ENCODE measurements at regions not wholly inside any gene's neighbourhood (a gene's known extent, or its start where the extent isn't known, plus 50 kb on each side); places are given as distances from the start of the nearest gene placed in this dataset.

DNA sequence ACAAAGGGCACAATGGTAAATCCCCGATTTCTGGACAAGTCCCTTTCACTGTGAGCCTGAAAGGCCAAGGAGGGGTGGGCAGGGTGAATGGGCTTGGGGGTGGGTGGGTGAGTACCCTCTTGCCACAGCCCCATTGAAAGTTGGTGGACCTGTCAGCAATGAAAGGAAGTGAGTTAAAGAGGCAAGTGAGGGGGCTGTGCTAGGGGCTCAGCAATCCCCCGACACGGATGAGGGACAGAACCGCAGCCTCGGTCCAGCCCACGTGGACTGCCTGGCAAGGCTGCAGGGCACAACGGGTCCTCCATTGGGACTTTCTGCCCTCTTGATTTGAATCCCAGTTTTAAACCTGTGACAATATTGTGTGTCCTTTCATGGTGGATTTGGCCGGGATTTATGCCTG is 255.3 kb downstream of the FOXD2 start:
- H3K4me3 ChIP-seq (ENCODE audit: low read length in 2 of 2): no peak overlapping the region
- no peaks in the 10 kb centered on the region for H3K4me1 ChIP-seq (ENCODE audit: control insufficient read depth, insufficient read depth, low read length)
- H3K27me3 ChIP-seq (ENCODE audit: control insufficient read depth in 1 of 2, insufficient read depth in 2 of 2, low read length in 2 of 2): peaks cover 14 to 19% of the 10 kb centered on the region in 2 donors
- H3K9ac ChIP-seq (ENCODE audit: low read length in 2 of 2): no peak overlapping the region
- H3K9me3 ChIP-seq (ENCODE audit: control insufficient read depth in 2 of 2, low read length in 2 of 2): no peaks in the 10 kb centered on the region
- no peaks in the 10 kb centered on the region for H3K36me3 ChIP-seq (ENCODE audit: control insufficient read depth in 2 of 2, insufficient read depth in 2 of 2, low read length in 2 of 2)
- H3K27ac ChIP-seq (ENCODE audit: low read length): no peak overlapping the region

DNA sequence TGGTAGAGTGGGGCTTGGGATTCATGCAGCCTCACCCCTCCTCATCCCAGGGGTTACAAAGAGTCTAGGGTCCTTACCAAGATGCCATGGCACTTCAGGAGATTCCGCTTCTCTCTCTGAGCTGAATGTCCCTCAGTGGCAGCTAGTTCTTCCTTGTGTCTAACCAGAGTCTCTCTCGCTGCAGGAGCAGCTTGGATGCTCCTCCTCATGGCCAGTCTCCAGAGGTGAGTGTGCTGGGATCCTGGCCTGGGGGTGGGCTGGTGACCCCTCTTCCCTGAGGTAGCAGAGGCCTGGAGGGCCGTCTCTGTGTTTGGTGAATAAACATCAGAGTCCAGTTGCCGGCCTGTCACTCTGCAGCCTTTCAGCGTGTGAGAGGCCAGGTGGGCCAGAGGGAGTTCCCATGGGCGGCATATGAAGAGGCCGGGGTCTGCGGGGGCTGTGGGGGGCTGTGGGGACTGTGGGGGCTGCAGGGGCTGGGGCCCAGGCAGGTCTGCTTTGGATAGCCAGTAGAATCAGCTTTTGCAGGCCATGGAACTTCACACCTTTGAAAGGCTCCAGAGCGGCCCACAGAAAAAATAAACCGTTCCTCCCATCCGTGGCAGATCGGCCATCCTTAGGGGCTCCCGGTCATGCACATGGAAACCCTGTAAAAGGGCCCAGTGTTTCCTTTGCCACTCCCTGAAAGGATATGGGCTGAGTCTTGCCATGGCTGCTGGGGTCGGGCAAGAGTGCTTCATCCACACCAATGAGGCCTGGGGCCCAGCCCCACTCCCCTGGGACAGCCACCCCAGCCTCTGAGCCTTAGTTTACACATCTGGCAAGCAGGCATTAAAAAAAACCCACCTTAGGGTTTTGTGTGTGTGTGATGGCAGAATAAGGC is 256.4 kb downstream of the FOXD2 start:
- Histone ChIP-seq H3K9me3 (ENCODE audit: control insufficient read depth in 2 of 2, low read length in 2 of 2) (no peaks in the 10 kb centered on the region), H3K36me3 (ENCODE audit: control insufficient read depth in 2 of 2, insufficient read depth in 2 of 2, low read length in 2 of 2) (no peaks in the 10 kb centered on the region), H3K9ac (ENCODE audit: low read length in 2 of 2) (no peak overlapping the region), H3K4me3 (ENCODE audit: low read length in 2 of 2) (no peak overlapping the region), H3K27me3 (ENCODE audit: control insufficient read depth in 1 of 2, insufficient read depth in 2 of 2, low read length in 2 of 2) (peaks cover 8 to 9% of the 10 kb centered on the region in 2 donors), H3K4me1 (ENCODE audit: control insufficient read depth, insufficient read depth, low read length) (no peaks in the 10 kb centered on the region), H3K27ac (ENCODE audit: low read length) (no peak overlapping the region)

DNA sequence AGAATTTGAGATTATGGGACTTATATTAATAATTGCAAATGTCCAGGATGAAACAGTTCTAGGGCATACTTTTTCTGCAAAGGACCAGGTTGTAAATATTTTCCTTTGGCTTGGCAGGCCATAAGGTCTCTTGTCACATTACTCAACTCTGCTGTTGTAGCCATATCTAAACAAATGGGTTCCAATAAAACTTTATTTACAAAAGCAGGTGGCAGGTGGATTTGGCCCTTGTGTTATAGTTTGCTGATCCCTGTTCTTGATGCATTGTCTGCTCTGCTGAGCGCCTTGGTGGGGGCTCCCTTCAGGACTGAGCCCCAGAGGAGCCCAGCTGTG is 258.5 kb downstream of the FOXD2 start:
- H3K9me3 ChIP-seq (ENCODE audit: control insufficient read depth in 2 of 2, low read length in 2 of 2): no peaks in the 10 kb centered on the region
- H3K4me3 ChIP-seq (ENCODE audit: low read length in 2 of 2): no peak overlapping the region
- H3K4me1 ChIP-seq (ENCODE audit: control insufficient read depth, insufficient read depth, low read length): no peaks in the 10 kb centered on the region
- H3K27ac ChIP-seq (ENCODE audit: low read length): no peak overlapping the region
- peaks cover 0 to 4% of the 10 kb centered on the region in 2 donors for H3K27me3 ChIP-seq (ENCODE audit: control insufficient read depth in 1 of 2, insufficient read depth in 2 of 2, low read length in 2 of 2)
- H3K9ac ChIP-seq (ENCODE audit: low read length in 2 of 2): no peak overlapping the region
- no peaks in the 10 kb centered on the region for H3K36me3 ChIP-seq (ENCODE audit: control insufficient read depth in 2 of 2, insufficient read depth in 2 of 2, low read length in 2 of 2)

DNA sequence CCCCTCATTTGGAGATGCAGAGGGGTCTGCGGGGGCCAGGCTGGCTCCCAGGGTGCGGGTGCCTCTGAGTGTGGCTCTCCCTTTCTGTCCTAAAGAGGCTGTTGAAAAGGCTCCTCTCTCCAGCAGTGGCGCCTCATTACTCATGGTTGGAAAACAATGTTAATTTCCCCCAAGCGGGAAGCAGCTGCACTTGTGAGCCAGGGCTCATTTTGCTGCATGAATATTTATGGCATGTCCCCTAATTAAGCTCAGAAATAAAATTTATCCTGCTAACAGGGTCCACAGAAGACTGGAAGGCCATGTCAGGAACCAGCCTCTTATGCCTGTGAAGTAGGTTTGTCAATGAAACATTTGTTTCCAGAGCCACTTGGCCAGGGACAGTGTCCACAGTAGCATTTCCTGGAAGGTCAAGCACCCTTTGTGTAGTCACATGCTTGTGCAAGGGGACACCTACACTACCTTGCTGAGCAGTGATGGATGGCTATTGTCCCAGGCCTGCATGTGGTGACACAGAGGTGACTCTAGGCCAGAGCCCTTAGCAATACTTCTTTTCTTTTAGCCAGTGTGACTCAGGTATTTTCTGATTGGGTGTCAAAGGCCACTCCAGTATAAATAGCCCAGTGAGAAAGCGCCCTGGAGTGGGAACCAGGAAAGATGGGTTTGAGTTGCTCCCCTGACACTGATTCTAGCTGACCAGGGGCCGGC is 259.0 kb downstream of the FOXD2 start:
- H3K9me3 ChIP-seq (ENCODE audit: control insufficient read depth in 2 of 2, low read length in 2 of 2): no peaks in the 10 kb centered on the region
- H3K27me3 ChIP-seq (ENCODE audit: control insufficient read depth in 1 of 2, insufficient read depth in 2 of 2, low read length in 2 of 2): peaks cover 0 to 4% of the 10 kb centered on the region in 2 donors
- H3K27ac ChIP-seq (ENCODE audit: low read length): no peak overlapping the region
- H3K9ac ChIP-seq (ENCODE audit: low read length in 2 of 2): no peak overlapping the region
- no peak overlapping the region for H3K4me3 ChIP-seq (ENCODE audit: low read length in 2 of 2)
- no peaks in the 10 kb centered on the region for H3K4me1 ChIP-seq (ENCODE audit: control insufficient read depth, insufficient read depth, low read length)
- no peaks in the 10 kb centered on the region for H3K36me3 ChIP-seq (ENCODE audit: control insufficient read depth in 2 of 2, insufficient read depth in 2 of 2, low read length in 2 of 2)

DNA sequence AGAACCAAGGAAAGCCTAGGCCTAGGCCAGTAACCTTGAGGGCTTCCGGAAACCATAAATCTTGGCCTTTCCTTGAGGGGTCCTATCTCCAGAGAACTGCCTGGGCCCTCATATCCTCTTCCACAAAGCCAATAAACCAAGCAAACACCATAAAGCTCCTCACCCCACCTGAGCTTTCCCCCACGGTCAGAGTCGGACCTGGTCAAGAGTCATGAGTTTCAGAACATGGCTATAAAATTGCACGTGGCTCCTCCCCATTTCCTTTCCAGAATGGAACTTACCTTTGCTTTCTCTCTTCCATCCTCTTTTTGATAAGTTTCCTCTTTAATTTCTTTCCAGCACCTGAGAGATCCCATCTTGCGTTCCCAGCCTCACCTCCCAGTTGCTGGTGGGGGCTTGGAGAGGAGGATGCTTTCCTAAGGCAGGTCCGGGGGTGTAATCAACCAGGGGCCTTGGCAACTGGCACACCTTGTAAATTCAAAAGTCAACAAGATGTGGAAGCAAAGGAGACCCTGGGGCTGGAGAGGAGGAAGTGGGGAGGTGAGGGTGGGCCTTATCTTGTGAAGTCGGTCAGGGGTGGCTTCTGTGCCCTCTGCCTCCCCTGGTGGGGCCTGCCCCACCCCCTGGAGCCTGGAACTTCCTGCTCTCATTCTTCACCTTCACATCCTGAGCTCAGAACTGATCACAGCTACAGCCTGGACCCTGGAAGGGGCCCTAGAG is 259.9 kb downstream of the FOXD2 start:
- Histone ChIP-seq H3K27ac (ENCODE audit: low read length) (no peak overlapping the region), H3K9ac (ENCODE audit: low read length in 2 of 2) (no peak overlapping the region)

DNA sequence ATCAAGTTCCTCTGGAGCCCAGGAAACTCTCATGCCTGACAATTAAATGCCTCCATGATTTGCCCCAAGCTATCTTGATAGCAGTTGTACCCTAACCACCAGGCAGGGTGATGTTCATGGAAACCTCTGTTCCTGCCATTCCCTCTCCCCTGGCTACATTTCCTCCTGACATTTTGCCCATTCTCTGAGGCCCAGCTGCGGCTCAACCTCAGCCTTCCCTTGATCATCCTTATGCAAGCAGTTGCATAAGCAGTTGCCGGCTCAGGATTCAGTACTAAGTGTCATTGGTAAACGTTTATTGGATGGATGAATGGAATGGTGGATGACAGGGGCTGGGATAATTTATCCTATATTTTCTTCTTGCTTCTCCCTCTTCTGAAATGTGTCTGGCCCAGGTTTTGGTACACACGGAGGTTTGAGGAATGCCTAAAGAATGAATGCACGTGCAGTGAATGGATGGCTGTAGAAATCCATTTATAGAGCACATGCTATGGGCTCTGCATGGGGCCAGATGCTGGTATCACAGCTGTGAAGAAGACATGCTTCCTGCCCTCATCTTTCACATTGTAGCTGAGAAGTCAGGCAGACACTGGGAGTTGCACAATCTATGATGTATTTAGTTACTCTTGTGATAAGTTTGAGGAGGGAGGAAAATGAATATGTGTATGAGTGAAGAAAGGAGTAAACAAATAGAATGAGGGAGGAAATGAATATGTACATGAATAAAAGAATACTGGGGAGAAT is 261.8 kb downstream of the FOXD2 start:
- no peaks in the 10 kb centered on the region for H3K9me3 ChIP-seq (ENCODE audit: control insufficient read depth in 2 of 2, low read length in 2 of 2)
- H3K27ac ChIP-seq (ENCODE audit: low read length): no peak overlapping the region
- H3K4me1 ChIP-seq (ENCODE audit: control insufficient read depth, insufficient read depth, low read length): peaks cover 4% of the 10 kb centered on the region
- H3K36me3 ChIP-seq (ENCODE audit: control insufficient read depth in 2 of 2, insufficient read depth in 2 of 2, low read length in 2 of 2): no peaks in the 10 kb centered on the region
- no peak overlapping the region for H3K9ac ChIP-seq (ENCODE audit: low read length in 2 of 2)
- H3K27me3 ChIP-seq (ENCODE audit: control insufficient read depth in 1 of 2, insufficient read depth in 2 of 2, low read length in 2 of 2): peaks cover 0 to 4% of the 10 kb centered on the region in 2 donors
- H3K4me3 ChIP-seq (ENCODE audit: low read length in 2 of 2): no peak overlapping the region

More for the DNA sequence above, 259.9 kb downstream of the FOXD2 start:
- Histone ChIP-seq H3K4me3 (ENCODE audit: low read length in 2 of 2) (no peak overlapping the region), H3K4me1 (ENCODE audit: control insufficient read depth, insufficient read depth, low read length) (no peaks in the 10 kb centered on the region), H3K9me3 (ENCODE audit: control insufficient read depth in 2 of 2, low read length in 2 of 2) (no peaks in the 10 kb centered on the region), H3K27me3 (ENCODE audit: control insufficient read depth in 1 of 2, insufficient read depth in 2 of 2, low read length in 2 of 2) (peaks cover 0 to 4% of the 10 kb centered on the region in 2 donors), H3K36me3 (ENCODE audit: control insufficient read depth in 2 of 2, insufficient read depth in 2 of 2, low read length in 2 of 2) (no peaks in the 10 kb centered on the region)

DNA sequence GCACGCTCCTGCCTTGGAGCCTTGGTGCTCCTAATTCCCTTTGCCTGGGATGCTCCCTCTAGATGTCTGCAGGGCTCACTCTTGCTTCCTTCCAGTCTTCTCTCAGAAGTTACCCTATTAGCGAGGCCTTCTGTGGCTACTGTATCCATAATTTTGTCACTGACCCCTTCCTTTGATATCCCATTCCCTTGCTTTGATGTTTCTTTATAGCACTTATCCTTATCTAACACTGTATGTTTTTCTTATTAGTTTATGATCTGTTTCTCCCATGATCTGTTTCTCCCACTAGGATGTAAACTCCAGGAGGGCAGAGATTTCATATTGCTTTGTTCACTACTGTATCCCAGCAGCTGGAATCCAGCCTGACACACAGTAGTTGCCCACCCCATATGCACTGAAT is 263.4 kb downstream of the FOXD2 start:
- H3K4me1 ChIP-seq (ENCODE audit: control insufficient read depth, insufficient read depth, low read length): peaks cover 4% of the 10 kb centered on the region
- H3K27ac ChIP-seq (ENCODE audit: low read length): no peak overlapping the region
- H3K27me3 ChIP-seq (ENCODE audit: control insufficient read depth in 1 of 2, insufficient read depth in 2 of 2, low read length in 2 of 2): peaks cover 2 to 4% of the 10 kb centered on the region in 2 donors
- H3K4me3 ChIP-seq (ENCODE audit: low read length in 2 of 2): no peak overlapping the region
- no peaks in the 10 kb centered on the region for H3K9me3 ChIP-seq (ENCODE audit: control insufficient read depth in 2 of 2, low read length in 2 of 2)
- H3K9ac ChIP-seq (ENCODE audit: low read length in 2 of 2): no peak overlapping the region
- H3K36me3 ChIP-seq (ENCODE audit: control insufficient read depth in 2 of 2, insufficient read depth in 2 of 2, low read length in 2 of 2): no peaks in the 10 kb centered on the region

DNA sequence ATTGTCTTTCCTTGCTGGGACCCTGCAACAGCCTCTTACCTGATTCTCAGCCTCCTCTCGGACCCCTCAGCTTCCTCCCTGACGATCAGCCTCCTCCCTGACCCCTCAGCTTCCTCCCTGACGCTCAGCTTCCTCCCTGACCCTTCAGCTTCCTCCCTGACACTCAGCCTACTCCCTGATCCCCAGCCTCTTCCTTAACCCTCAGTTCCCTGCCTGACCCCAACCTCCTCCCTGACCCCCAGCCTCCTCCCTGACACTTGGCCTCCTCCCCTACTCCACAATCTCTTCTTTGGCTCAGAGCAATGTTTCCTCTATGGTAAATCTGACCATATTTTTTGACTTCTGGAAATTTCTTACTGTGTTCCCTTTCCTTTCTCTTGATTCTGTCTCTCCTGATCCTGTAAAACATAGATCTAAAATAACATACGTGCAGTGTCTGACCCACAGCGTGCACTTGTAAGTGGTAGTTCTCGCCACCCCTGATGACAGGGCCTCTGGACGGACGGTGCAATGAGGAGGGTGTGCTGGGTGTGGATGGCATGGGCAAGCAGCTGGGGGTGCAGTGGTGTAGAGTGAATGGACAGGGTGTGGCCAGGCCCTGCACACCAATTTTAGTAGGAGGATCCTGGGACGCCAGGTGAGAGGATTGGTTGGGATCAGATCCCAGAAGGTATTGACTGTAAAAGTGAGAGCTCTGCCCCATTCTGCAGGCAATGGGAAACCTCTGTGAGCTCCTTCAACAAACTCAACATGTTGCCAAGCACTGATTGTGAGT is 264.1 kb downstream of the FOXD2 start:
- Histone ChIP-seq H3K4me1 (ENCODE audit: control insufficient read depth, insufficient read depth, low read length) (peaks cover 4% of the 10 kb centered on the region), H3K36me3 (ENCODE audit: control insufficient read depth in 2 of 2, insufficient read depth in 2 of 2, low read length in 2 of 2) (no peaks in the 10 kb centered on the region), H3K4me3 (ENCODE audit: low read length in 2 of 2) (no peak overlapping the region), H3K27me3 (ENCODE audit: control insufficient read depth in 1 of 2, insufficient read depth in 2 of 2, low read length in 2 of 2) (peaks cover 3 to 6% of the 10 kb centered on the region in 2 donors), H3K9ac (ENCODE audit: low read length in 2 of 2) (no peak overlapping the region), H3K27ac (ENCODE audit: low read length) (no peak overlapping the region), H3K9me3 (ENCODE audit: control insufficient read depth in 2 of 2, low read length in 2 of 2) (no peaks in the 10 kb centered on the region)

DNA sequence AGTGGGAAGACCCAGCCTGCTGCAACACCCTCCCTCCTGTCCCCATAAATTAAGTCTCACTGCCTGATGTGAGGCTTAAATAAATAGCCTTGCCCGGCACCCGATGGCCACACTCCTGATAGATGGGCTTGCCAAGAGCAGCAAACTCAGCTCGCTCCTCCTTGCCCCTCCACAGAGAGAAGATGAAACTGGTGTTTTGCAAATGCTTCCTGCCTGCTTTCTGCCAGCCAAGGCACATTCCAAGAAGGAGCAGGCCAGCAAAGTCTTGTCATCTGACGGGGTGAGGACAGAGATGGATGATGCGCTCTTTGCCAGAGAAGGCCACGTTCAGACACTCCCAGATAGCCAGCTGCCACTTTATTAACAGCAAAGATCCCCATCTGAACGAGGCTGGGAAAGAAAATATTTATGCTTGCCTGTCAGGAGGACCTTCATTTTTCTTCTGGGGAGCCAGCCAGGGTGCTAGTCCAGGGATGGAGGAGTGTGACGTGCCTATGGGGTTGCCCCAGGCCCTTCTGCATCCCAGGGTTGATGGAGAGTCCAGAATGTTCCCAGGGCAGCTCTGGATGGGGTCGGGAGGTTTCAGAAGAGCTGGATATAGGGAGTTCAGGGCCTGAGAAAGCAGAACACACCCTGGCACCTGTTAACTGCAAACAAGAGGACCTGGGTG is 265.4 kb downstream of the FOXD2 start:
- Histone ChIP-seq H3K36me3 (ENCODE audit: control insufficient read depth in 2 of 2, insufficient read depth in 2 of 2, low read length in 2 of 2) (no peaks in the 10 kb centered on the region), H3K4me3 (ENCODE audit: low read length in 2 of 2) (no peak overlapping the region), H3K27ac (ENCODE audit: low read length) (no peak overlapping the region), H3K4me1 (ENCODE audit: control insufficient read depth, insufficient read depth, low read length) (peaks cover 9% of the 10 kb centered on the region), H3K9ac (ENCODE audit: low read length in 2 of 2) (peak overlapping the region in 1 of 2 donors; percentile 21), H3K27me3 (ENCODE audit: control insufficient read depth in 1 of 2, insufficient read depth in 2 of 2, low read length in 2 of 2) (peaks cover 14 to 15% of the 10 kb centered on the region in 2 donors), H3K9me3 (ENCODE audit: control insufficient read depth in 2 of 2, low read length in 2 of 2) (no peaks in the 10 kb centered on the region)
